ENCODE measurements at regions not wholly inside any gene's neighbourhood (a gene's known extent, or its start where the extent isn't known, plus 50 kb on each side); places are given as distances from the start of the nearest gene placed in this dataset.

- DNase-seq (ENCODE audit: low spot score) = no peak
Observed at GRCh38 chr6:139436200-139436956, 61.9 kb upstream of the CITED2 start.

GRCh38 chr6:139433631-139434419 lies 59.4 kb upstream of the CITED2 start:
- no peak for DNase-seq (ENCODE audit: low spot score)

- DNase-seq (ENCODE audit: low spot score) = no peak
Observed at GRCh38 chr6:139431602-139431956, 57.1 kb upstream of the CITED2 start.

GRCh38 chr6:139430899-139431601 lies 56.6 kb upstream of the CITED2 start:
- DNase-seq (ENCODE audit: low spot score) = no peak

GRCh38 chr6:139429580-139430145 lies 55.2 kb upstream of the CITED2 start:
- no peak for DNase-seq (ENCODE audit: low spot score)

GRCh38 chr6:139427199-139427598 lies 52.8 kb upstream of the CITED2 start:
- no peak for DNase-seq (ENCODE audit: low spot score)

GRCh38 chr6:139426795-139427194 lies 52.3 kb upstream of the CITED2 start:
- no peak for DNase-seq (ENCODE audit: low spot score)

GRCh38 chr6:139425780-139426179 lies 51.3 kb upstream of the CITED2 start:
- no peak for DNase-seq (ENCODE audit: low spot score)

GRCh38 chr6:139423971-139424667 lies 49.7 kb upstream of the CITED2 start:
- no peak for DNase-seq (ENCODE audit: low spot score)

Data from D341Med (cell line).